HG02852 (cell line): ENCODE measurements at regions not wholly inside any gene's neighbourhood (a gene's known extent, or its start where the extent isn't known, plus 50 kb on each side); places are given as distances from the start of the nearest gene placed in this dataset.

ENCODE experiments used
- ATAC-seq: cut with Tn5 transposase; IDR thresholded peaks from one replicate; pipeline ENCODE4 v1.9.1; 2021; ENCODE audit warnings: mild to moderate bottlenecking, moderate library complexity; ENCODE audit not compliant: unreplicated experiment

GRCh38 chr10:111200505-111201186 lies 123.8 kb downstream of the ADRA2A start:
- ATAC-seq = no peak

DNA sequence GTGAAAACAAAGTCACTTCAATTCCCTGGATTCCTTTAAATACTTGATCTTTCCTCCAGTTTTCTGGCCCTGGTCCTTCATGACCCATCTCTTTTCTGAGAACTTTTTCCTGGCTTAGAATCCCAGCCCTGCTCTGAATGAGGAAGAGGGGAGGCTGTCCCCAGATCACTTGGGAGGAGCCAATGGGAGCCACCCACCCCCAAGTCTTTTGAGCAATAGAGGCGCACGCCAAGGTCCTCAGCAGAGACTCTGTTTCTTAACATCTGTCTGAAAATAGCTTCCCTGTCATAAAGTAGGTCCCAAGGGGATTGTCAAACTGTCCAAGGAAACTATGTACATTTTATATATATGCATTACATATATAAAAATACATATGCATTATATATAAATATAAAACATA lies 126.8 kb downstream of the ADRA2A start:
- ATAC-seq = no peak

GRCh38 chr10:111204838-111205237 lies 128.0 kb downstream of the ADRA2A start:
- ATAC-seq = no peak

- no peak for ATAC-seq
These were observed 129.7 kb downstream of the ADRA2A start for GRCh38 chr10:111206521-111206920.

GRCh38 chr10:111207500-111207899 lies 130.7 kb downstream of the ADRA2A start:
- ATAC-seq = no peak

DNA sequence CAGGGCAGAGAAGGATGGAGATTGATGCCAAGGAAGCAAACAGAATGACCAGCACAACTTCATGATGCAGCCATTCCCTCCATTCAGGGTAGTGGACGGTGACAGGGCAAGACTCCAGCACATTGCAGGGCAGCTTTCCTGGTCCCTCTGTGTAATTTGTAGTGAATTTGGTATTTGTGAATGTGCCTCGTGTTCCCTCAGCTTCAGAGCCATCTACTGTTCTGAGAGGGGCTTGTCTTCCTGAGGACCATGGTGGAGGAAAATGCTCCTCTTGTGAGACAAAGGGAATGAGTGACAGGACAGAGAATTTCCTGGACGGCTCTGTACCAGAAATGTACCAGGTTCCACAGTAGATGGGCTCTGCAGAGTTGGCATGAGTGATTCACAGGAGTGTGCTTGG lies 132.1 kb downstream of the ADRA2A start:
- ATAC-seq = no peak

GRCh38 chr10:111209692-111210091 lies 132.9 kb downstream of the ADRA2A start:
- no peak for ATAC-seq

DNA sequence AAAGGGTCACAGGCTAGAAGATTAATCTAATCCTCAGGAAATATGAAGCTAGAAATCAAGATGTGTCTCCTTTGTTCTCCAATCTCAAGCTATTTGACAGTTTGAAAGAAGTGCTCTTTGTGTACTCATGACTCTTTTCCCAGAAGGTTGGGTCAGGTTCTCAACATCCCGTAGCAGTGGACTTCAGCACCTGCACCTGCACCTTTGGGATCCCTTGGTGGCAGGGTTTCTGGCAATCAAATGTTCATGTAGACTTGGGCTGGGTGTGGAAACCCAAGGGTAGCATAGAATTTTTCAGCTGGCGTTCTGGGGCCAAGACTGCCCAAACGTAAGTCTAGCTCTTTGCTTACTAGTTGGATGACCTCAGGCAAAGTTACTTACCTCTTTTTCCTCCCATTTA lies 134.4 kb downstream of the ADRA2A start:
- ATAC-seq = no peak

- no peak for ATAC-seq
These were observed 134.9 kb downstream of the ADRA2A start for GRCh38 chr10:111211706-111212105.

GRCh38 chr10:111221682-111222480 lies 145.1 kb downstream of the ADRA2A start:
- ATAC-seq = no peak

DNA sequence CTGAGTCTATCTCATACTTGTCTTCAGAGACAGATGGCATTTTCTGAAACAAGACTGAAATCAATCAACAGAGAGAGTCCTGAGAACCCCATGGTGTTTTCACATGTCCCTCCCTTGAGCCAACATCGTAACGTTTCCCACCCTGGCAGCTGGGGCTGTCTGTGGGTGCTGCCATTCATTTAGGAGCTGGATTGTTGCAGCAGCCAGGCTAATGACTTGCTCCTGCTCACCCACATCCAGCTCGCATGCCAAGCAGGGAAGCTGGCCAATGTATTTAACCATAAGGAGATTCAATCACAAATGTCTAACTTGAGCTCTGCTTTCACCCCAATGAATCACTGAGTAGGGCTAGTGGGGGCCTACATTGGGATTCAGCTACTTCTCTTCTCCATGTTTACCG lies 146.1 kb downstream of the ADRA2A start:
- ATAC-seq = no peak

GRCh38 chr10:111231779-111232178 lies 154.9 kb downstream of the ADRA2A start:
- ATAC-seq = no peak

DNA sequence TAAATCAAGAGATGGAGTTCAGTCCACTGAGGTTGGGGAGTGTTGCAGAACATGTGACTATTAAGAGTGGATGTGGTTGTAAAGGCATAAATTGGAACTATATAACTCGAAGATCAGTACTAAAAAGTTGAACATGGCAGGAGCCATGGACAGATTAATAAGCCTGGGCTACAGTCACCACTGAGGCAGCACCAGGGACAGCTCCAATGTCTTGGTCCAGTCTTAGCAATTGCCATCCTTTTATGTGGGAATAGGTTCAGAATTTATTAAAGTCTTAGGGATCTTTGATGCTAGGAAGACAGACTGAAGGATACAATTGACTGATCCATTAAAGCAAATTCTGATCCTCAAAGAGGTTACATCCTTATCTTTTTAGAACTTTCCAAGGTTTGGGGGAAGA lies 156.6 kb downstream of the ADRA2A start:
- no peak for ATAC-seq

DNA sequence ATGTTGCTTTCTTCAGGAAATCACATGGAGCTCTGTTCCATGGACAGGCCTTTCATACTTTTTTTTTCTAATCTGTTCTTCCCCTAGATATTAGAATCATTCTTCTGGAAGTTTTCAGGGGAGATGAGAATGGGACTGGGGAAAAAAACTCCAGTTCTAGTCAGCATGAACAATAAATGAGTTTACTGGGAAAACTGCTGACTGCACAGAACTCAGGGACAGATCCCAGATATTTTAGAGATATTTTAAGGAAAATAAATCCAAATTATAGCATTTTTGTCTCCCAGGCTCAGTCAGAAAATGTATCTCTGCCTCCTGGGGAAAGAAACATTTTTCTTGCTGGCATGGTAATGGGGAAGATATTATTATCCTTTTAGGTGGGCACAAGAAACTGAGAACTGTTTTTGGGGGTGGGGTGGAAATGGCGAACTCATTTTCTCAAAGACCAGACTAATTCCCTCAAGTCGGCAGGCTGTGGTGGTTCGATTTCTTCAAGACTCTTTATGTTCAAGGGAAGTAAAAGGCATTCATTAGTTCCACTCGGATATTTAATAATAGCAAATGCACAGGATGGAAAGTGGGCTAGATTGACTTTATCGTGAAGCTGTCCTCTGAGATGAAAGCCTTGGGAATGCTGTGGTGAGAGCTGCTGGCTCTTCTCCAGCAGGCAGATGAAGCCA lies 157.5 kb downstream of the ADRA2A start:
- no peak for ATAC-seq

DNA sequence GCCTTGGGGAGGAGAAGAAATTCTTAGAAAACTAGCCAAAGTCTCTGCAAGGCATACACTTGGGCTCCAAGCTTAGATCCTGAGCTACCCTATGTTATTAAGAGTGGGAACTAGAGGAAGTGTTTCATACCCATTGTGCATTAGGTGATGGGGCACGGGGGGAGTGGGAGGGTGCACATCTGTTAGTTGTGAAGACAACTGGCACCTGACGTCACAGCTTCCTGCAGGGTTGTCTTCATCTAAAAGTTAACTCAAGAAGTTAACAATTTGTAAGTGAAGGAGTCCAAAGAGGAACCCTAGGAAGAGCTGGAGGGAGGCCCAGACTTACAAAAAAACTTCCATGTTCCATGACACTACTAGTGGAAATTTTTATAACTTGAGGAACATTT lies 158.1 kb downstream of the ADRA2A start:
- ATAC-seq = no peak

GRCh38 chr10:111240348-111240747 lies 163.5 kb downstream of the ADRA2A start:
- no peak for ATAC-seq

- ATAC-seq = no peak
These were observed 166.3 kb downstream of the ADRA2A start for GRCh38 chr10:111243126-111243525.

DNA sequence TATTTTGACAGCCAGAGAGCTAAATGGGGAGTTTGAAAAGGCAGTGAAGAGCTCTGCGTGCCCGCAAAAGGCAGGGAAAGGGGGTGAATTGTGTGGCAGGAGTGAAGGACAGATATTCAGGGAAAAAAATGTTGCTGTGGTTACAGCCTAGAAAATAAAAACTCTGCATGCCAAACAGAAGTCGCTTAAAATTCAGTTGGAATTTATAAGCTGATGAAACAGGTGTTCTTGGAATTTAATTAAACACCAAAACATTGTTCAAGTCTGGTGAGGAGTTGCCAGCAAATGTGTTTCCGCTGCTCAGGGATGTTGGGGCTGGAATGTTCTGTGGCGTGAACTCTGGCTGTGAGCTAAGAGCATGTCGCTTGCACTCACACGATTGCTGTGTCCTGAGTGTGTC lies 169.3 kb downstream of the ADRA2A start:
- ATAC-seq = no peak

DNA sequence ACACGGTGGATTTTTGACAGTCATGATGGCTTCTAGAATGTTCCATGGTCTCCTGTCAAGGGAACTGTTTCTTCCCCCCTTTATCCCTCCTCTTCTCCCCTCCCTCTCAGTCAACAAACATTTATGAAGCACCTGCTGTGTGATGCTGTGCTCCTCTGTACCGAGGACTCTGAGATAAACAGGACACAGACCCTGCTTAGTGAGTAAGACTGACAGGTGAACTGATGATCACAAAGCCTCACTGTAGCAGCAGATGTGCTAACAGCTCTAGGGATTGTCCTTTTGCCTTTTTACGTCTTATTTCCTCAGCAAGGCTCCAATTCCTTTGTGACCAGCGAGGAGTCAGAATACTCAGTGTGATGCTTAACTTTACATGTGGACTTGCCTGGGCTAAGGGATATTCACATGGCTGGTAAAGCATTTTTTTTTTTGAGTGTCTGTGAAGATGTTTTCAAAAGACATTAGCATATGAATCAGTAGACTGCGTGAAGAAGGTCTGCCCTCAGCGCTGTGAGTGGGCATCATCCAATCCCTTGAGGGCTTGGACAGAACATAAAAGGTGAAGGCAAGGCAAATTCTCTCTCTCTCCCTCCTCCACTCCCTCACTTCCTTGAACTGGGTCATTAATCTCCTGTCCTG lies 170.1 kb downstream of the ADRA2A start:
- ATAC-seq = no peak

DNA sequence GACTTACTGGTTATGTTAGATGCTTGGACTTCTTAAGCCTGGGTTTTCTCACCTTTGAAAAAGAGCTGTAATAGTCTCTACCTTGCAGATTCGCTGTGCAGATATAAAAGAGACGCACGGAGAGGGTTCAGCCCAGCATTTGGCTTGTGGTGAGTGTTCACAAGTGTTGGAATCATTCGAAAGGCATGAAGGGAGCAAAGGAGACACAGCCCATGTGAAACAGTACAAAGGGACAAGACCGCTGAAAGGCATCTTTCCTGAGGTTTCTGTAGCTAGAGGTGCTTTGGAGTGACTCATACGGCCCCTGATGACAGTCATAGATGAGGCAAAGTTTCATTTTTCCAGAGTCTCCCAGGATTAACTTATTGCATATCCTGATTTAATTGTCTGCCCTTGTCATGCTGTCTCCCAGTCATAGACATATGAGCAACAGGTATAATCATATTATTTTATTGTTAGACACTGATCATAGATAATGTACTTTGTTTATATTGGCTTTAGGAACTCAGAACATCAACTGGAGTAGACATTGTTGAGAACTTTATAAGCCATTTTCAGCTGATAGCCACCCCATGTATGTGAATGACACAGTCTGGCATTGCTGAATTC lies 171.1 kb downstream of the ADRA2A start:
- no peak for ATAC-seq

GRCh38 chr10:111249925-111250324 lies 173.1 kb downstream of the ADRA2A start:
- ATAC-seq = no peak
